ENCODE measurements at regions not wholly inside any gene's neighbourhood (a gene's known extent, or its start where the extent isn't known, plus 50 kb on each side); places are given as distances from the start of the nearest gene placed in this dataset.

DNA sequence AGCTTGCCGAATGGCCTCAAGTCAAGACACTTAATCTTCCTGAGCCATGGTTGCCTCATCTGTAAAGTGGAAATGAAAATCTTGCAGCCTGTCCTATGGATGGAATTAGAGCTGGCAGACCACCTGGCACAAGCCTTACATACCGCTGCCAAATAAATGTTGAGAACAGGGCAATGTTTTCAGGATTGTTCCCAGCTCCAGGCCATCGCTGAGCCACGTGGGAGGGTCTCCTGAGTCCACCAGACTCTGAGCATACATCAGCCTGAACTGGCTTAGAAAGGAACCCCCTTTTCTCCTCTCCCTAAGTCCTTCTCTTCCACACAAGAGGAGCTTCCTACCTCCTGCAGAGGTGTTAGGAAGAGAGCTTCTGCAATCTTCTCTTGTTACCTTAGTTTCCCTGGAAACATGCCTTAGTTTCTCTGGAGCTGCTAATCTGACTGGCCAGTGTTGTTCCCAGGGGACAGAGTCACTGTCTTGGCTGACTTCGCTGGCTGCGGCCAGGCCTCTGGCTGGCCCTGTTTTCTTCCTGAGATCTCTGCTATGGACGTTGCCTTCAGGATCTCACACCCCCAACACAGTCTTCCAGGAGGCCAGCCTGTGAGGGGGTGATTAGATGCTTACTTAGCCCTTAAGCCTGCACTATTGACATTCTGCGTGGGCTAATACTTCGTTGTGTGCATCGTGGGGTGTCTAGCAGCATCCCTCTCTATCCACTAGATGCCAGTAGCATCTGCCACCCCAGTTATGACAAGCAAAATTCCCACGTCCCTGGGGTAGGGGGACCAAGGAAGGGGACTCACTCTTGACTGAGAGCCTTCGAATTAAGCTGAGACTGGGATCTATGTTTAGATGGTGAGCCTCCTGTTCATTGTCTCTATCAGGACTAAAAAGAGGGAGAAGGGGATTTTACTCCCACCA, 62.2 kb downstream of the BOD1 start:
- peaks cover 5% of the 10 kb centered on the region for H3K27me3 ChIP-seq (ENCODE audit: insufficient read depth, low read length, poor library complexity)
- no peak for TF ChIP-seq EZH2 (IDR thresholded peaks at IDR 0.05; ENCODE audit: borderline replicate concordance, low read depth, low read length, severe bottlenecking)
- TF ChIP-seq, protein P1, sequence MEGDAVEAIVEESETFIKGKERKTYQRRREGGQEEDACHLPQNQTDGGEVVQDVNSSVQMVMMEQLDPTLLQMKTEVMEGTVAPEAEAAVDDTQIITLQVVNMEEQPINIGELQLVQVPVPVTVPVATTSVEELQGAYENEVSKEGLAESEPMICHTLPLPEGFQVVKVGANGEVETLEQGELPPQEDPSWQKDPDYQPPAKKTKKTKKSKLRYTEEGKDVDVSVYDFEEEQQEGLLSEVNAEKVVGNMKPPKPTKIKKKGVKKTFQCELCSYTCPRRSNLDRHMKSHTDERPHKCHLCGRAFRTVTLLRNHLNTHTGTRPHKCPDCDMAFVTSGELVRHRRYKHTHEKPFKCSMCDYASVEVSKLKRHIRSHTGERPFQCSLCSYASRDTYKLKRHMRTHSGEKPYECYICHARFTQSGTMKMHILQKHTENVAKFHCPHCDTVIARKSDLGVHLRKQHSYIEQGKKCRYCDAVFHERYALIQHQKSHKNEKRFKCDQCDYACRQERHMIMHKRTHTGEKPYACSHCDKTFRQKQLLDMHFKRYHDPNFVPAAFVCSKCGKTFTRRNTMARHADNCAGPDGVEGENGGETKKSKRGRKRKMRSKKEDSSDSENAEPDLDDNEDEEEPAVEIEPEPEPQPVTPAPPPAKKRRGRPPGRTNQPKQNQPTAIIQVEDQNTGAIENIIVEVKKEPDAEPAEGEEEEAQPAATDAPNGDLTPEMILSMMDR (IDR thresholded peaks at IDR 0.05; ENCODE audit: borderline replicate concordance, extremely low read depth, low read length, poor library complexity, severe bottlenecking) = no peak
- no peaks in the 10 kb centered on the region for H3K4me1 ChIP-seq (ENCODE audit: insufficient read depth, low read length)
- no peak overlapping the region for H3K27ac ChIP-seq (ENCODE audit: low read length)
- DNase-seq (no peak), ATAC-seq (ENCODE audit: insufficient read depth, low read depth) (no peak)
- no peak overlapping the region for H2AFZ ChIP-seq (ENCODE audit: low read depth, low read length)
- no peak overlapping the region for H3K4me3 ChIP-seq (ENCODE audit: low read depth in 1 of 2, low read length in 2 of 2)
- H3K9ac ChIP-seq (ENCODE audit: low read depth, low read length) = no peak overlapping the region
- peaks cover under 1% of the 10 kb centered on the region for H3K9me3 ChIP-seq (ENCODE audit: insufficient read depth, low read length, severe bottlenecking)
- no peaks in the 10 kb centered on the region for H4K20me1 ChIP-seq (ENCODE audit: insufficient read depth, low read length)
- H3K79me2 ChIP-seq (ENCODE audit: insufficient read depth, low read length) = no peaks in the 10 kb centered on the region
- no peaks in the 10 kb centered on the region for H3K36me3 ChIP-seq (ENCODE audit: insufficient read depth, low read length)
- no peak overlapping the region for H3K4me2 ChIP-seq (ENCODE audit: insufficient read depth, low read length)

DNA sequence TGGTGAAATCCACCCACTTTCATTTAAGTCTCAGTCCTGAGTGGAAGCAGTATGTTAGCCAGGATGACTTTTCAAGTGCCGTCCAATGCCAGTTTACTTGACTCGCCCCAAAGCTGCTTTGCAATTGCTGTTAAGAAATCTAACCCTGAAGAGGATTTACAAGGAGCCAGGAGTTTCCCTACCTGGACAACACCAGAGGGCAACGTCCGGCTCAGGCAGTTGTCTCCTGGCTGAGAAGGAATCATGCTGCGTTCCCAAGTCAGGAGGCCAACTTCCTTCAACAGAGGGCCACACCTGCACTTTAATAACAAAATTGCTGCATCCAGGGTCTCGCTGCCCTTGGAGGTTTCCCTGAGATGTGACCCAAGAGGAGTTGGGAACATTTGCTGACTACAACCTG, 65.8 kb downstream of the BOD1 start:
- Histone ChIP-seq H3K27me3 (ENCODE audit: insufficient read depth, low read length, poor library complexity) (peaks cover 8% of the 10 kb centered on the region), H3K4me2 (ENCODE audit: insufficient read depth, low read length) (no peak overlapping the region), H2AFZ (ENCODE audit: low read depth, low read length) (no peak overlapping the region), H3K36me3 (ENCODE audit: insufficient read depth, low read length) (no peaks in the 10 kb centered on the region), H4K20me1 (ENCODE audit: insufficient read depth, low read length) (no peaks in the 10 kb centered on the region), H3K79me2 (ENCODE audit: insufficient read depth, low read length) (no peaks in the 10 kb centered on the region), H3K27ac (ENCODE audit: low read length) (no peak overlapping the region), H3K4me3 (ENCODE audit: low read depth in 1 of 2, low read length in 2 of 2) (no peak overlapping the region), H3K9me3 (ENCODE audit: insufficient read depth, low read length, severe bottlenecking) (no peaks in the 10 kb centered on the region), H3K9ac (ENCODE audit: low read depth, low read length) (no peak overlapping the region), H3K4me1 (ENCODE audit: insufficient read depth, low read length) (no peaks in the 10 kb centered on the region)
- no peak for DNase-seq
- TF ChIP-seq, protein P1 (IDR thresholded peaks at IDR 0.05; ENCODE audit: borderline replicate concordance, extremely low read depth, low read length, poor library complexity, severe bottlenecking) = no peak
- TF ChIP-seq EZH2 (IDR thresholded peaks at IDR 0.05; ENCODE audit: borderline replicate concordance, low read depth, low read length, severe bottlenecking) = no peak
- ATAC-seq (ENCODE audit: insufficient read depth, low read depth) = no peak

DNA sequence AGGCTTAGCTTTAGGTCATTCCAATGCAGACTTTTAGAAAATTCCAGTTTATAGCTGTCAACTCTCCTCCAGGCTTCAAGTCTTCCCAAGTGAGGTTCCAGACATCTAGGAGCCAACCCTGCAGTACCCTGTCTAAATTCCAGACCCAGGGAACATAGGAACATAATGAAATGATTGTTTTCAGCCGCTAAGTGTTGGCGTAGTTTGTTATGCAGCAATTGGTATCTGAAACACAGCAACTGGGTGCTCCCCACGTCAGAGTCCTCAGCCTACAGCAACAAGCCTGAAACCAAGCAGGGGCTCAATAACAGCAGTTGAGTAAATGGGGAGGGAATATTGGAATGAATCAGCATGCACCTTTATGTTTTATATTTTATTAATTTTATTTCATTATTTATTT, 66.8 kb downstream of the BOD1 start:
- Histone ChIP-seq H4K20me1 (ENCODE audit: insufficient read depth, low read length) (no peaks in the 10 kb centered on the region), H3K27ac (ENCODE audit: low read length) (no peak overlapping the region), H3K4me2 (ENCODE audit: insufficient read depth, low read length) (no peak overlapping the region), H3K36me3 (ENCODE audit: insufficient read depth, low read length) (no peaks in the 10 kb centered on the region), H3K9me3 (ENCODE audit: insufficient read depth, low read length, severe bottlenecking) (no peaks in the 10 kb centered on the region), H3K4me1 (ENCODE audit: insufficient read depth, low read length) (no peaks in the 10 kb centered on the region), H3K27me3 (ENCODE audit: insufficient read depth, low read length, poor library complexity) (peaks cover 8% of the 10 kb centered on the region), H3K4me3 (ENCODE audit: low read depth in 1 of 2, low read length in 2 of 2) (no peak overlapping the region), H3K9ac (ENCODE audit: low read depth, low read length) (no peak overlapping the region), H2AFZ (ENCODE audit: low read depth, low read length) (no peak overlapping the region), H3K79me2 (ENCODE audit: insufficient read depth, low read length) (no peaks in the 10 kb centered on the region)
- TF ChIP-seq, protein P1 (IDR thresholded peaks at IDR 0.05; ENCODE audit: borderline replicate concordance, extremely low read depth, low read length, poor library complexity, severe bottlenecking) = no peak
- TF ChIP-seq EZH2 (IDR thresholded peaks at IDR 0.05; ENCODE audit: borderline replicate concordance, low read depth, low read length, severe bottlenecking) = no peak
- ATAC-seq (ENCODE audit: insufficient read depth, low read depth) (no peak), DNase-seq (no peak)
